BLaER1 (cell line): ENCODE measurements at regions not wholly inside any gene's neighbourhood (a gene's known extent, or its start where the extent isn't known, plus 50 kb on each side); places are given as distances from the start of the nearest gene placed in this dataset.
"Not testable (repeated sequence)": the region's sequence is repeated elsewhere in the genome, so short reads cannot be mapped to it uniquely, and the experiment has no call there.

Experiments used
- H3K27ac ChIP-seq: shearing (Covaris generic); formaldehyde crosslinking; 2 replicates; pipeline ENCODE4 v1.8.1; 2022
- H3K27me3 ChIP-seq: shearing (Covaris generic); formaldehyde crosslinking; 2 replicates; pipeline ENCODE4 v1.8.1; 2022
- H3K36me3 ChIP-seq: shearing (Covaris generic); formaldehyde crosslinking; 2 replicates; pipeline ENCODE4 v1.8.1; 2022
- H3K4me1 ChIP-seq: shearing (Covaris generic); formaldehyde crosslinking; 2 replicates; pipeline ENCODE4 v1.8.1; 2022
- H3K4me2 ChIP-seq: shearing (Covaris generic); formaldehyde crosslinking; 2 replicates; pipeline ENCODE4 v1.8.1; 2022
- H3K4me3 ChIP-seq: shearing (Covaris generic); formaldehyde crosslinking; 2 replicates; pipeline ENCODE4 v1.8.1; 2022
- H3K9ac ChIP-seq: shearing (Covaris generic); formaldehyde crosslinking; 2 replicates; pipeline ENCODE4 v1.8.1; 2022
- H3K9me3 ChIP-seq: shearing (Covaris generic); formaldehyde crosslinking; 2 replicates; pipeline ENCODE4 v1.8.1; 2022
- H4K20me1 ChIP-seq: shearing (Covaris generic); formaldehyde crosslinking; 2 replicates; pipeline ENCODE4 v1.8.1; 2022
- Cebpa-rat ChIP-seq: shearing (Covaris generic); IDR thresholded peaks from 2 replicates; pipeline ENCODE4 v1.8.1; 2022

DNA sequence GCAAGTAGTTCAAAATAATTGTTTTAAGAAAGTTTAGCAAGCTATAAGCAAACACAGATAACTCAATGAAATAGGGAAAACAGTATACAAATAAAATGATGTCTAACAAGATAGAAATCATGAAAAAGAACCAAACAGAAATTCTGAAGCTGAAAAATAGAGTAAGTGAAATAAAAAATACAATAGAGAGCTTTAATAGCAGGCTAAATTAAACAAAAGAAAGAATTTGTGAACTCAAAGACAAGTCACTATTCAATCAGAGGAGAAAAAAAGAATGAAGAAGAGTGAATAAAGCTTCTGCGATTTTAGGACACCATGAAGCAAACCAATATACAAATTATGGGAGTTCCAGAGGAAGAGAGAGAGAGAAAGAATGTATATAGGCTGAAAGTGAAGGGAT is 576.8 kb downstream of the STK39 start:
- no peak overlapping the region for H3K27ac ChIP-seq
- no peak overlapping the region for H3K9ac ChIP-seq
- no peak for TF ChIP-seq Cebpa-rat
- no peak overlapping the region for H3K4me3 ChIP-seq
- H3K9me3 ChIP-seq: peaks cover 16% of the 10 kb centered on the region
- H3K36me3 ChIP-seq: no peaks in the 10 kb centered on the region
- no peaks in the 10 kb centered on the region for H3K4me1 ChIP-seq
- H3K4me2 ChIP-seq: no peak overlapping the region
- no peaks in the 10 kb centered on the region for H3K27me3 ChIP-seq
- no peaks in the 10 kb centered on the region for H4K20me1 ChIP-seq

GRCh38 chr2:167653131-167653530 is 594.3 kb downstream of the STK39 start:
- Histone ChIP-seq H3K36me3 (no peaks in the 10 kb centered on the region), H3K4me1 (no peaks in the 10 kb centered on the region), H3K9ac (no peak overlapping the region), H3K27me3 (no peaks in the 10 kb centered on the region), H3K9me3 (no peaks in the 10 kb centered on the region), H3K27ac (no peak overlapping the region), H3K4me3 (no peak overlapping the region), H4K20me1 (no peaks in the 10 kb centered on the region), H3K4me2 (no peak overlapping the region)
- no peak for TF ChIP-seq Cebpa-rat

GRCh38 chr2:167652401-167652800 is 595.0 kb downstream of the STK39 start:
- Histone ChIP-seq H3K4me2 (no peak overlapping the region), H3K27me3 (no peaks in the 10 kb centered on the region), H3K4me1 (no peaks in the 10 kb centered on the region), H3K36me3 (no peaks in the 10 kb centered on the region), H3K27ac (no peak overlapping the region), H3K9me3 (no peaks in the 10 kb centered on the region), H3K9ac (no peak overlapping the region), H4K20me1 (no peaks in the 10 kb centered on the region), H3K4me3 (no peak overlapping the region)
- no peak for TF ChIP-seq Cebpa-rat

DNA sequence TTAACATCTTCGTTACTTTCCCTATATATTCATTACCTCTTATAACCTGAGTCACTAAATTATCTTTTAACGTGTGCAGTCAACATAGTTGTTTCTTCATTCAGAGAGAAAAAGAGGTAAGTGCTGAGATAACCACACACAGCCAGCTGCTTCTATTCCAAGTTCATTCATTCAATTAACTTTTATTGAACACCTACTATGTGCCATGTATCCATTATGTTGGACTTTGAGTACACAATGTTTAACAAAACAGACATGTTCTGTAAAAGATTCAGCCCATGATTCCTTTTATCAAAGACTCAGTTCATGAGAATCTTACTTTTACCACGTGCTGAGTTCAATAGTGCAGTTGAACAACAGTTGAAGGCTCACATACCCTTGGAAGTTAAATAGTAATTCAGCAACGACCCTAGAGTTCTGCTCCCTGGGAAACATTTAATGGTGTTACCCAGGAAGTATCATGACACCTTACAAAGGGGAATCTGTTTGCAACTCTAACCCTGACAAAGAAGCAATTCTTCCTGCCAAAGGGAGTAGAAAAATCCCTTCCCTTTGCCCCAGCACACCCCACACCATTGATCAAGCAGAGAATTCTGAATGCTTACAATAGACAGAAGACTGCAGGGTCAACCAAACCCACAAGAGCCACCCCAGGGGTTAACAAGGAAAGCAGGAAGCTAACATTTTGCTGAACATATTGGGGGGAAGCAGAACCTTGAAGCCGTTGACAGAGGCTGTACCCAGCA is 595.8 kb downstream of the STK39 start:
- Histone ChIP-seq H3K4me3 (no peak overlapping the region), H3K27me3 (no peaks in the 10 kb centered on the region), H3K36me3 (no peaks in the 10 kb centered on the region), H3K9ac (no peak overlapping the region), H3K4me1 (no peaks in the 10 kb centered on the region), H3K9me3 (no peaks in the 10 kb centered on the region), H3K4me2 (no peak overlapping the region), H4K20me1 (no peaks in the 10 kb centered on the region), H3K27ac (no peak overlapping the region)
- no peak for TF ChIP-seq Cebpa-rat

DNA sequence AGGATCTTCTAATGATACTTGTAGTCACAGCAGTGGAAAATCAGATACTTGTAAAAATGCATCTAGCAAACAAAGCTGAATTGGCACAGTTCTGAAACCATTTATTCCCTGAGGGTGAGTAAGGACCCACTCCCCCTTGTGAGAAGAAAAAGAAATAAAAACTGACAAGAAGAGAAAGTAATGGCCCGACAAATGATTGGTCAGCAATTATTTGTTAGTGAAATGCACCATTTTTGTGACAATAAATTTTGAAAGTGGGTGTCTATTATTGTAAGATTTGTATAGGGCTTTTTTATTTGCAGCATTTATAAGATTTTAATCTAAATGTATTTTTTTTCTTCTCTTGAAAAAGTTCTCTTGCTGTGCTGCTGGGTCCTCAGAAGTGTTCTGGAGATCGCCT is 600.8 kb downstream of the STK39 start:
- H3K4me1 ChIP-seq: no peaks in the 10 kb centered on the region
- no peak overlapping the region for H3K4me2 ChIP-seq
- H4K20me1 ChIP-seq: no peaks in the 10 kb centered on the region
- no peak overlapping the region for H3K27ac ChIP-seq
- no peak overlapping the region for H3K4me3 ChIP-seq
- H3K36me3 ChIP-seq: no peaks in the 10 kb centered on the region
- H3K9me3 ChIP-seq: no peaks in the 10 kb centered on the region
- no peak for TF ChIP-seq Cebpa-rat
- no peaks in the 10 kb centered on the region for H3K27me3 ChIP-seq
- no peak overlapping the region for H3K9ac ChIP-seq

DNA sequence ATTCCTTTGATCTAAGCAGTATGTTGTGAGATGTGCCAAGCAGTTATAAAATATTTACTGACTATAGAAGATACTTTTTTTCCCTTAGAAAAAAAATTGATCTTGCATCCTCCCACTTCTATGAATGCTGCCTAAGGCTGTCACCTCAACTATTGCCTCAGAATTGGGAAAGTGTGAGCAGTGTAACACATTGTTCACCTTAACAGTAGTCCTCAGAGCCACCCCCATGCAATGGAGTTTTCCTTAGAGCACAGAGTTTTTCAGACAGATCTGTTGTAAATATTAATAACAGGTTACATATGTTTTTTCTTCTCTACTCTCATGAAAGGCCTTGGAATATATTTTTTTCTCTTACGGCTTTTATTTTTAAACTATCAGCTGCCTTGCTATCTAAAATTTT is 607.3 kb downstream of the STK39 start:
- Histone ChIP-seq H3K4me1 (no peaks in the 10 kb centered on the region), H3K9me3 (no peaks in the 10 kb centered on the region), H3K9ac (no peak overlapping the region), H4K20me1 (no peaks in the 10 kb centered on the region), H3K36me3 (no peaks in the 10 kb centered on the region), H3K4me3 (no peak overlapping the region), H3K27ac (no peak overlapping the region), H3K4me2 (no peak overlapping the region), H3K27me3 (no peaks in the 10 kb centered on the region)
- TF ChIP-seq Cebpa-rat: no peak

GRCh38 chr2:167637741-167638140 is 609.7 kb downstream of the STK39 start:
- no peaks in the 10 kb centered on the region for H3K9me3 ChIP-seq
- H4K20me1 ChIP-seq: no peaks in the 10 kb centered on the region
- no peaks in the 10 kb centered on the region for H3K36me3 ChIP-seq
- H3K27ac ChIP-seq: no peak overlapping the region
- H3K4me3 ChIP-seq: no peak overlapping the region
- TF ChIP-seq Cebpa-rat: no peak
- H3K9ac ChIP-seq: no peak overlapping the region
- H3K27me3 ChIP-seq: no peaks in the 10 kb centered on the region
- H3K4me2 ChIP-seq: no peak overlapping the region
- no peaks in the 10 kb centered on the region for H3K4me1 ChIP-seq

- H3K27me3 ChIP-seq, H3K9me3 ChIP-seq, H4K20me1 ChIP-seq, H3K9ac ChIP-seq, H3K4me2 ChIP-seq, H3K4me1 ChIP-seq, H3K4me3 ChIP-seq, H3K27ac ChIP-seq, H3K36me3 ChIP-seq: not testable (repeated sequence)
These were observed 615.1 kb downstream of the STK39 start for GRCh38 chr2:167632271-167632670.

DNA sequence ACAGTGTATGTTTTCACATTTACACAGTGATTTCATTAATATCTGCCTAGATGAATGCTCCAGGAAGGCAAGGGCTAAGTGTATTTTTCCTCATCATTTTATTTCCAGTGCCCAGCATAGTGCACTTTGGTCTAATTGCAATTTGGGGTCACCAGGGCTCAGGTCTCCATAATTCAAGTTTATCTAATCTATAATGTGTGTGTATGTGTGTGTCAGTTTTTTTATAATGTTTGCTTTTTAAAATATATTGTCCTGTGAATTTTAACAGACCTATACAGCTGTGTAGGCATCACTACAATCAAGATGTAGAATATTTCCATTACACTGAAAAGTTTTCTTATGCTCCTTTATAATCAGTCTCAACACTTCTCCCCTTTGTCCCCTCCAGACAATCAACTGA is 620.4 kb downstream of the STK39 start:
- H3K36me3 ChIP-seq: no peaks in the 10 kb centered on the region
- no peak for TF ChIP-seq Cebpa-rat
- no peak overlapping the region for H3K4me3 ChIP-seq
- H3K4me2 ChIP-seq: no peak overlapping the region
- no peaks in the 10 kb centered on the region for H4K20me1 ChIP-seq
- H3K9ac ChIP-seq: no peak overlapping the region
- no peaks in the 10 kb centered on the region for H3K4me1 ChIP-seq
- no peak overlapping the region for H3K27ac ChIP-seq
- no peaks in the 10 kb centered on the region for H3K9me3 ChIP-seq
- no peaks in the 10 kb centered on the region for H3K27me3 ChIP-seq

DNA sequence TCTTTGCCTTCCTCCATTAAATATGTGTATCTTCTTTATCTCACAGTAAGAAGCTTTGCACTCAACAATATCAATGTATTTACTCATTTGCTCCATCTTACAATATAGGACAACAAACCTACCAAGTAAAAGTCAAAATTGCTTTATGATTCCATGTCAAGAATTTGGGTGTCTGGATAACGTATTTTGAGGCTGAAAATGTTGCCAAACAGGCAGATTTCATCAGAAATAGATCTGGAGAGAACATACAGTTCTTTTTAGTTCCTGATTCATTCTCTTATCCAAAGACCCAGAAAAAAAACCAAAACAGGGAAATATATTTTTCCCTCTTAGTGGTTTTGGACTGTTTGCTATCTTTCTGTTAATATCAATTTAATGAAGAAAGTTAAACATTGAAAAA is 621.1 kb downstream of the STK39 start:
- Histone ChIP-seq H3K4me1 (no peaks in the 10 kb centered on the region), H3K27me3 (no peaks in the 10 kb centered on the region), H3K27ac (no peak overlapping the region), H3K4me2 (no peak overlapping the region), H3K36me3 (no peaks in the 10 kb centered on the region), H4K20me1 (no peaks in the 10 kb centered on the region), H3K4me3 (no peak overlapping the region), H3K9ac (no peak overlapping the region), H3K9me3 (no peaks in the 10 kb centered on the region)
- TF ChIP-seq Cebpa-rat: no peak

- H3K27ac ChIP-seq: no peak overlapping the region
- no peak overlapping the region for H3K4me2 ChIP-seq
- H3K9ac ChIP-seq: no peak overlapping the region
- H3K9me3 ChIP-seq: no peaks in the 10 kb centered on the region
- H4K20me1 ChIP-seq: no peaks in the 10 kb centered on the region
- no peaks in the 10 kb centered on the region for H3K4me1 ChIP-seq
- no peak overlapping the region for H3K4me3 ChIP-seq
- H3K36me3 ChIP-seq: no peaks in the 10 kb centered on the region
- no peaks in the 10 kb centered on the region for H3K27me3 ChIP-seq
- no peak for TF ChIP-seq Cebpa-rat
These were observed 630.4 kb downstream of the STK39 start for GRCh38 chr2:167616997-167617396.
